H9 (cell line): ENCODE measurements at regions not wholly inside any gene's neighbourhood (a gene's known extent, or its start where the extent isn't known, plus 50 kb on each side); places are given as distances from the start of the nearest gene placed in this dataset.
"Not testable (repeated sequence)": the region's sequence is repeated elsewhere in the genome, so short reads cannot be mapped to it uniquely, and the experiment has no call there.

ENCODE experiments used
- DNase-seq: peaks from one replicate; pipeline ENCODE4 v3.0.0-alpha.2; 2017
- H2AFZ ChIP-seq: one replicate; pipeline ENCODE4 v1.6.1; 2013; ENCODE audit warnings: mild to moderate bottlenecking, low read length, control low read depth, moderate library complexity
- H2AK5ac ChIP-seq: 2 replicates; pipeline ENCODE4 v1.6.1; 2013; ENCODE audit warnings: low read length, control low read depth, mixed read lengths; ENCODE audit not compliant: insufficient read length
- H2BK120ac ChIP-seq: one replicate; pipeline ENCODE4 v1.6.1; 2013; ENCODE audit warnings: low read depth, mild to moderate bottlenecking, low read length, control low read depth, inconsistent platforms; ENCODE audit not compliant: poor library complexity, severe bottlenecking
- H2BK12ac ChIP-seq: 2 replicates; pipeline ENCODE4 v1.6.1; 2013; ENCODE audit warnings: low read length, control low read depth, mixed read lengths, low read depth; ENCODE audit not compliant: insufficient read length
- H2BK15ac ChIP-seq: 2 replicates; pipeline ENCODE4 v1.6.1; 2013; ENCODE audit warnings: low read depth, low read length, control low read depth
- H2BK20ac ChIP-seq: one replicate; pipeline ENCODE4 v1.6.1; 2013; ENCODE audit warnings: low read depth, mild to moderate bottlenecking, low read length, control low read depth, inconsistent platforms; ENCODE audit not compliant: poor library complexity, severe bottlenecking
- H2BK5ac ChIP-seq: 2 replicates; pipeline ENCODE4 v1.6.1; 2013; ENCODE audit warnings: low read length, control low read depth, mixed read lengths; ENCODE audit not compliant: insufficient read length
- H3K14ac ChIP-seq: 2 replicates; pipeline ENCODE4 v1.6.1; 2013; ENCODE audit warnings: low read length, control low read depth; ENCODE audit not compliant: insufficient read depth
- H3K18ac ChIP-seq: 2 replicates; pipeline ENCODE4 v1.6.1; 2013; ENCODE audit warnings: low read depth, mild to moderate bottlenecking, mixed read lengths, low read length, control low read depth; ENCODE audit not compliant: insufficient read length
- H3K23ac ChIP-seq: 2 replicates; pipeline ENCODE4 v1.6.1; 2013; ENCODE audit warnings: low read length, control low read depth, mixed read lengths, low read depth; ENCODE audit not compliant: insufficient read length
- H3K23me2 ChIP-seq: 2 replicates; pipeline ENCODE4 v1.6.1; 2013; ENCODE audit warnings: low read depth, mild to moderate bottlenecking, mixed read lengths, low read length, control low read depth; ENCODE audit not compliant: insufficient read length, poor library complexity, severe bottlenecking
- H3K27ac ChIP-seq: 2 replicates; pipeline ENCODE4 v1.5.1; 2013; ENCODE audit warnings: low read length, control low read depth, mixed read lengths, low read depth; ENCODE audit not compliant: insufficient read length
- H3K27me3 ChIP-seq: 2 replicates; pipeline ENCODE4 v1.6.1; 2013; ENCODE audit warnings: low read length, control low read depth, inconsistent platforms; ENCODE audit not compliant: insufficient read depth
- H3K4ac ChIP-seq: 2 replicates; pipeline ENCODE4 v1.6.1; 2013; ENCODE audit warnings: low read depth, mild to moderate bottlenecking, control low read depth, inconsistent platforms, low read length, moderate library complexity
- H3K4me1 ChIP-seq: 2 replicates; pipeline ENCODE4 v1.6.1; 2013; ENCODE audit warnings: low read length, control low read depth, inconsistent platforms; ENCODE audit not compliant: insufficient read depth
- H3K4me2 ChIP-seq: 2 replicates; pipeline ENCODE4 v1.6.1; 2013; ENCODE audit warnings: low read length, control low read depth, mixed read lengths; ENCODE audit not compliant: insufficient read length, insufficient read depth
- H3K56ac ChIP-seq: 2 replicates; pipeline ENCODE4 v1.6.1; 2013; ENCODE audit warnings: low read depth, mild to moderate bottlenecking, mixed read lengths, low read length, control low read depth; ENCODE audit not compliant: insufficient read length
- H3K79me1 ChIP-seq: 2 replicates; pipeline ENCODE4 v1.6.1; 2013; ENCODE audit warnings: low read depth, mild to moderate bottlenecking, moderate library complexity, low read length, control low read depth, inconsistent platforms; ENCODE audit not compliant: insufficient read depth, poor library complexity, severe bottlenecking
- H3K79me2 ChIP-seq: 2 replicates; pipeline ENCODE4 v1.6.1; 2013; ENCODE audit warnings: low read length, control low read depth, inconsistent platforms; ENCODE audit not compliant: insufficient read depth
- H3K9ac ChIP-seq: 2 replicates; pipeline ENCODE4 v1.6.1; 2013; ENCODE audit warnings: low read length, control low read depth, mixed read lengths; ENCODE audit not compliant: insufficient read length; ENCODE audit errors: extremely low read depth
- H3K9me3 ChIP-seq: one replicate; pipeline ENCODE4 v1.6.1; 2013; ENCODE audit warnings: low read depth, low read length, inconsistent platforms; ENCODE audit not compliant: control insufficient read depth
- H3T11ph ChIP-seq: one replicate; pipeline ENCODE4 v1.6.1; 2013; ENCODE audit warnings: mild to moderate bottlenecking, low read length, control low read depth, inconsistent platforms
- H4K20me1 ChIP-seq: one replicate; pipeline ENCODE4 v1.6.1; 2013; ENCODE audit not compliant: control insufficient read depth, insufficient read length, insufficient read depth
- H4K5ac ChIP-seq: 2 replicates; pipeline ENCODE4 v1.6.1; 2013; ENCODE audit warnings: low read depth, mild to moderate bottlenecking, mixed read lengths, low read length, control low read depth; ENCODE audit not compliant: insufficient read length
- H4K8ac ChIP-seq: replicated peaks from 2 replicates; pipeline ENCODE4 v1.6.1; 2013; ENCODE audit warnings: low read length, control low read depth, mixed read lengths, low read depth; ENCODE audit not compliant: insufficient read length
- H4K91ac ChIP-seq: 2 replicates; pipeline ENCODE4 v1.6.1; 2013; ENCODE audit warnings: low read depth, mild to moderate bottlenecking, moderate library complexity, mixed read lengths, low read length, control low read depth; ENCODE audit not compliant: insufficient read length
- H3K27ac Mint-ChIP-seq, 3 experiments: 2 replicates in 2 of 3; 3 replicates in 1 of 3; pipeline ENCODE4 v1.8.0; 2020 to 2021; ENCODE audit warnings: mixed read lengths in 3 of 3, mild to moderate bottlenecking in 1 of 3, moderate library complexity in 1 of 3
- H3K27me3 Mint-ChIP-seq: 2 replicates; pipeline ENCODE4 v1.8.0; 2021; ENCODE audit warnings: low read depth, mild to moderate bottlenecking, moderate library complexity, mixed read lengths
- H3K36me3 Mint-ChIP-seq, 3 experiments: 2 replicates in 2 of 3; 3 replicates in 1 of 3; pipeline ENCODE4 v1.8.0; 2020 to 2021; ENCODE audit warnings: low read depth in 3 of 3, mixed read lengths in 3 of 3; ENCODE audit not compliant: insufficient read depth in 1 of 3
- H3K4me1 Mint-ChIP-seq, 2 experiments: 2 replicates each; pipeline ENCODE4 v1.8.0; 2020; ENCODE audit warnings: mixed read lengths in 2 of 2
- H3K4me3 Mint-ChIP-seq, 2 experiments: 2 replicates in 1 of 2; 3 replicates in 1 of 2; pipeline ENCODE4 v1.8.0; 2020 to 2021; ENCODE audit warnings: mild to moderate bottlenecking in 2 of 2, mixed read lengths in 2 of 2, moderate library complexity in 1 of 2
- H3K9me3 Mint-ChIP-seq, 2 experiments: 2 replicates in 1 of 2; 3 replicates in 1 of 2; pipeline ENCODE4 v1.8.0; 2020; ENCODE audit warnings: mild to moderate bottlenecking in 2 of 2, mixed read lengths in 2 of 2, moderate library complexity in 1 of 2
- WGBS: extraction: QIAGEN DNeasy Blood & Tissue Kit; methylation state at CpG from one replicate; pipeline ENCODE4 v1.1.7; 2013; ENCODE audit warnings: missing lambda C conversion rate, low lambda C conversion rate, mixed read lengths; ENCODE audit not compliant: insufficient read length; ENCODE audit errors: extremely low coverage; 5-methylcytosine and 5-hydroxymethylcytosine counted together

GRCh38 chr16:31983666-31984065, 110.1 kb downstream of the ZNF267 start:
- not testable (repeated sequence) for H3T11ph ChIP-seq, H3K27ac ChIP-seq, H3K9me3 ChIP-seq, H3K23me2 ChIP-seq, H4K20me1 ChIP-seq, H3K27me3 Mint-ChIP-seq, H4K5ac ChIP-seq, H3K79me1 ChIP-seq, H2BK12ac ChIP-seq, H3K4ac ChIP-seq, H3K4me1 ChIP-seq, H3K23ac ChIP-seq, H2BK120ac ChIP-seq, H2BK20ac ChIP-seq, H3K18ac ChIP-seq, H3K14ac ChIP-seq, H4K91ac ChIP-seq, H3K27ac Mint-ChIP-seq, H3K36me3 Mint-ChIP-seq, H2AFZ ChIP-seq, H3K4me1 Mint-ChIP-seq, H3K27me3 ChIP-seq, DNase-seq, H3K4me3 Mint-ChIP-seq, H3K9ac ChIP-seq, H3K56ac ChIP-seq, H2BK5ac ChIP-seq, H2BK15ac ChIP-seq, H2AK5ac ChIP-seq, H3K79me2 ChIP-seq, H3K4me2 ChIP-seq, H4K8ac ChIP-seq
- no CpG with 5 or more reads among the region's 5 CpGs for WGBS
- H3K9me3 Mint-ChIP-seq: peaks cover 34 to 42% of the 10 kb centered on the region in 2 experiments

- H3K9me3 ChIP-seq, H3K27me3 Mint-ChIP-seq, H3T11ph ChIP-seq, H3K56ac ChIP-seq, H3K4ac ChIP-seq, H3K14ac ChIP-seq, H3K27ac Mint-ChIP-seq, H3K36me3 Mint-ChIP-seq, H4K8ac ChIP-seq, H3K4me1 Mint-ChIP-seq, H2AK5ac ChIP-seq, H3K4me1 ChIP-seq, H3K18ac ChIP-seq, H3K79me1 ChIP-seq, H2BK12ac ChIP-seq, H4K91ac ChIP-seq, H2AFZ ChIP-seq, H2BK20ac ChIP-seq, H2BK15ac ChIP-seq, H3K9ac ChIP-seq, H3K79me2 ChIP-seq, H3K4me3 Mint-ChIP-seq, H4K20me1 ChIP-seq, H3K27ac ChIP-seq, DNase-seq, H4K5ac ChIP-seq, H2BK120ac ChIP-seq, H2BK5ac ChIP-seq, H3K23me2 ChIP-seq, H3K27me3 ChIP-seq, H3K4me2 ChIP-seq, H3K23ac ChIP-seq: not testable (repeated sequence)
- peaks cover 25 to 26% of the 10 kb centered on the region in 2 experiments for H3K9me3 Mint-ChIP-seq
- no CpG with 5 or more reads among the region's 6 CpGs for WGBS
Measured at GRCh38 chr16:31986895-31987294, 113.3 kb downstream of the ZNF267 start.
